GM21390 (cell line): ENCODE measurements at regions not wholly inside any gene's neighbourhood (a gene's known extent, or its start where the extent isn't known, plus 50 kb on each side); places are given as distances from the start of the nearest gene placed in this dataset.

Experiments
- ATAC-seq: cut with Tn5 transposase; IDR thresholded peaks from one replicate; pipeline ENCODE4 v1.9.1; 2021; ENCODE audit not compliant: unreplicated experiment

DNA sequence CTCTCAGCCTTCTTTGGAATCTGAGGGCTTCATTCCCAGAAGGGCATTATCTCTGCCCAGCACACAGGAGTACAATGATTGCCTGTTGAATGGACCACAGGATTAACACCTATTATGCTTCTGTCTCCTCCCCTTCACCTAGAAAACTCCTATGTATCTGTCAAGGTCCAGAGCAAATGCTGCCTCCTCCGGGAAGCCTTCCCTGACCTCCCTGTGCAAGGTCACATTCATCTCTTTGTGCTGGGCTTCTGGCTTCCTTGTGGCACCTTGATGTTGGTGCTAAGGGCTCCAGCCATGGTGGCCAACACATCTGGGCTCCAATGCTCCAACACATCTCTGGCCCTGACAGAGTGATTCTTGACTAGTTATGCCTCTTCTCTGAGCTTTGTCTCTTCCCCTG lies 49.9 kb upstream of the ATP2B2 start:
- no peak for ATAC-seq

DNA sequence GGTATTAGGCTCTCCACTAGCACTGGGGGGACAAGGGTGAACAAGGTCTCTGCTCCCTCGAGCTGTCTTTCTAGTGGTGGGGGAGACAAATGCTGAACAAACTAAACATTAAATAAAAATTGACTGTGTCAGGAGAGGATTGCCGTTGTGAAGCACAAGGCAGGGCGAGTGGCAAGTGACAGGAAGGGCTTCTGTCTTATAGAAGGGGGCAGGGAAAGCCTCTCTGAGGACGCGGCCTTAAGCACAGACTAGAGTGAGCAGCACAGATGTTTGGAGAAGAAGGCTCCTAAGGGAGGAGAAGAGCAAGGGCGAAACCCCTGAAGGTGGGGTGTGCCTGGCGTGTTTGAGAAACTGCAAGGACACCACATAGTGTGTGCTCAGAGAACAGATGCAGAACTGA lies 50.9 kb upstream of the ATP2B2 start:
- no peak for ATAC-seq

DNA sequence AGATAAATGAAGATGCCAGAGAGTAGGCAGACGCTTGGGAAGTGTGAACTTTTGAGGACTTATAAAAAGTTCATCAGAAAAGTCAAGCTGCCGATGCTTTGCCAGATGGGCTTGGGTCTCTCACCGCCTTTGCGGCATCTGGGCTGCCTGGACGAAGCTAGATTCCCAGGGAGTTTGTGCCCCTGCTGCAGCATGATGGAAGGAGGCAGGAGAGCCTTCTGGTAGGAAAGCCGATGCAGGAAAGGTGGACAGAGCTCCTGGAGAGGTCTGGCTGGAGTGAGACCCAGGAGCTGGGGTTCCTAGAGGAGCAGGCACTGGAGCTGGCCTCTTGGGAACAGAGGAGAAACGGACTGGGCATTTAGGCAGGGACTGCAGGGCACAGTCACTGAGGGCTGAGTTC lies 51.9 kb upstream of the ATP2B2 start:
- ATAC-seq: no peak

DNA sequence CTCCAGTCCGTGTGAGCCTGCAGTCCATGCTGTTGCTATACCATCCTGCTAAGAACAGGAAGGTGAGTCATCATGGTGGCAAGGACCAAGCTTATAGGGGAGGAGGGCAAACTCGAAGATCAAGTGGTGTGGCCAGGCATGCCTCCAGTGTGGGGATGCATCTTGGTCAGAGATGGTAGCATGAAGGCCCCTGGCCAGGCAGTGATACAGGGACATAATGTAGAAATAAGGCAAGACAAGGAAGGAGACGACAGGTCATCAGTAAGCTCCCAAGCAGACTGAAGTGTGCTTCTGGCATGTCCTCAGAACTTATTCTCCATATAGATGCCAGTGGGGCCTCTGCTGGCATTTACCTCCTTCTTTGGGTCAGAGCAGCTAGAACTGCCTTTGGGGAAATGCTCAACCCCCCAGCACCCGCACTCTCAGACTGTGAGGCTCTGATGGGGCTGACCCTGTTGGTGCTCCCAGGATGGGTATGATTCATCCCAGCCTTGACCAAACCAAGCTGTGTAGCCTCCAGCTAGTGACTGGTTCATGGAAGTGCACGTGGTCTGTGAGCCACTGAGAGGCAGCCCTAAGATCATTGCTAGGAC lies 52.5 kb upstream of the ATP2B2 start:
- no peak for ATAC-seq

DNA sequence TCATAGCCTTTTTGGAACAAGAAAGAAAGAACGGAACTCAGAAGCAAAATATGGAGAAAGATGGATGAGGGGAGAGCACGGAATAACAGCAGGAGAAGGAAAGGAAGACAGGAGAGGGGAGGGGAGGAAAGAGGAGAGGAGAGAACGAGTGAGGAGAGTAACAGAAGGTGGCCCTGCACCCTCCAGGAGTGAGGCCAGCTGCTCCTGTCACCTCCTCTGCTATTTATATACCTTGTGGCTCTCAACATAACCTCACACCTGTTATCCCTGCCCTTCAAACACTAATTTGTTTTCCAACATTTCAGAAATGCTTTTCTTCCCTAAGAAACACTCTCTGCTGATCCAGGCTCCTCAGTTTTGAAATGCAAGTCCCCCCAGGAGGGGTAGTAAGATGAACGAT lies 53.4 kb upstream of the ATP2B2 start:
- ATAC-seq: no peak

DNA sequence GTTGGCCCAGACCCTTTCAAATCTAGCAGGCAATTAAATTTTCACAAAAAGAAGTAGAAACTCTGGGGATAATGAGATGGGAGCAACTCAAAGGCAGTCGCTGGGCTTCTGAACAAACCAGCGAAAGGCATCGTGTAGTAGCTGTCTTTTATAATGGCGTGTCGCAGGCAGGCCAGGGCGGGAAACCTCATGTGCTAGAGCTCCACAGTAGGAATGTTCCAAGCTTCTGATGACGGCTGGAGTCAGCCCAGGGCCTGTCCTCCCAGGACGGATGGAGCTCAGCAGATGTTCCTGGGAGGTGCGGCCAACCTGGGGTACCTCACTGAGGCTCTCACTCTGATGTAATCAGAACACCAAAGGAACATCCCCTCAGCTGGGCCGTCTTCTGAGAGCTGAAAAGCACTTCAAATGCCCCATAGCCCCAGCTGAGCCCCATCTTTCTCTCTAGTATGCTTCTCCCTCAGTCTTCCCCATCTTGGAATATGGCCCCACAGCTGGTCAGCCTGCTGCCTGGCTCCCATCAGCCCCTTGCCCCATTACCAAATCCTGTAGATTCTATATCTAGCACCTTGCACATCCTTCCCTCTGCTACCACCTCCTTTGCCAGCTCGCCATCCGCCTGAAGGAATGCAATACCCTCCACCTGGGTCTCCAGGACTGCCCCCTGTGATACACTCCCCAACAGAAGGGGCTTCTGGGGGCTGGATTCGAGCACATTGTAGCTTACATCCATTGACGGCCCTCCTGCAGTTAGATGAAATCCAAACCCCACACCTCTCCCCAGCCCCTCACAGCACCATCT lies 54.9 kb upstream of the ATP2B2 start:
- ATAC-seq: no peak

DNA sequence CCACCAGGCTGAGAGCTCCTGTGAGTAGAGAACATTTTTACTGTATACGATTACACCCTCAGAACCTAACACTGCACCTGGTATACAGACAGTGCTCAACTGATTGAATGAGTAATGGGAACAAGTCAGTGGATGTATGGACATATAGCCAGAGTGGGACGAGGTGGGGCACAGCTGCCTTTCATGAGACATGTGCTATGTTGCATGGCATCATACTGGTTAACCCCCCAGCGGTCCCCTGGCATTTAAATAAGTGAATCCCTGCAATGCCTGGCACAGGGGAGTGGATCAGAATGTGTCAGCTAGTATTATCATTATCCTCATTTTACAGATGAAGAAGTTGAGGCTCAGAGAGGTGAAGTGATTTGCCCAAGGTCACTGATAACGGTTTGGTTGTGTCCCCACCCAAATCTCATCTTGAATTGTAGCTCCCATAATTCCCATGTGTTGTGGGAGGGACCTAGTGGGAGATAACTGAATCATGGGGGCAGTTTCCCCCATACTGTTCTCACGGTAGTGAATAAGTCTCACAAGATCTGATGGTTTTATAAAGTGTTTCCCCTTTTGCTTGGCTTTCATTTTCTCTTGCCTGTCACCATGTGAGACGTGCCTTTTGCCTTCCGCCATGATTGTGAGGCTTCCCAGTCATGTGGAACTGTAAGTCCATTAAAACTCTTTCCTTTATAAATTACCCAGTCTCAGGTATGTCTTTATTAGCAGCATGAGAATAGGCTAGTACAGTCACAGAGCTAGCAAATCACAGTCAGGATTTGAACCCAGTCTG lies 56.0 kb upstream of the ATP2B2 start:
- ATAC-seq: no peak

DNA sequence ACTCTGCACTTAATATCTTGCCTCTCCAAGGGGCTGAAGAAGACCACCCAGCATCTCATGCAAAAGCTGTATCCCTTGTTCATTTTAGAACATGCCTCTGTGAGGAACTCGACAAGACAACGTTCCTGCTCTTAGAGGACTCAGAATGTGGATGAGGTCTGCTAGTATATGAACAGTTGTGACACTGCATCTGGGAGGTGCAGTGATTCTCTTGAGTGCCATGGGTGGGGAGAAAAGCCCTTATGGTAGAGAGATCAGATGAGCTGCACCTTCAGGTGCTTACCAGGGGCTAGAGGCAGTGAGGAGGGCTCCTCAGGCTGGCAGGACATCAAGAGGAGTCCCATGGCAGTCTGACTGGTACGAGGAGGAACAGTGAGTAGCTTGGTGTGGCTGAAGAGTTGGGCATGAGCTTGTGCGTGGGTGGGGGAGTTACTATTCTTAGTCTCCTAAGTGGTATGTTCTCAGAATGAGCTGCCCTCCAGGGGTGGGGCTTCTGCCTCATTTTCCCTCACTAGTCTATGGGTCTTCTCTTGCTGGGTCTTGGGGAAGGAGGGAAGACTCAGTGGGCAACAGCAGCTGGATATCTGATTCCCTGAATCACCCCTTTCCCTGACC lies 56.7 kb upstream of the ATP2B2 start:
- ATAC-seq: no peak

DNA sequence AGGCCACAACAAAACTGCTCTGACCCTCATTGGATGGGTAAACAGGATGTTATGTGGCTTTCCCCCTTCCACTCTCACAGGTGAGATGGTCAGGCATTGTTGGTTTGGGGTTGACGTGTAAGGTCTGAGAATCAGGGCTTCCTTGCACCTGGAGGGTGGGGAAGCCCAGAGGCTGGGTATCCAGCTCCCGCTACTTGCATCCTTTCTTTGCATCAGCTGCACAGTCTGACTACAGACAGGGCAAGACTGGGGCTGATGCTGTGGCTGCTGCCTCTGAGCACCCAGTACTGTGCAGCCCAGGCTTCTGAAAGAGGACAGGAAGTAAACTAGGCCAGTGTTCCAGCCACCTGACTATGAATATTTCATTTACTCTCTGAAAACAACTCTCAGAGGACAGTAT lies 58.0 kb upstream of the ATP2B2 start:
- peak; percentile 75 for ATAC-seq

DNA sequence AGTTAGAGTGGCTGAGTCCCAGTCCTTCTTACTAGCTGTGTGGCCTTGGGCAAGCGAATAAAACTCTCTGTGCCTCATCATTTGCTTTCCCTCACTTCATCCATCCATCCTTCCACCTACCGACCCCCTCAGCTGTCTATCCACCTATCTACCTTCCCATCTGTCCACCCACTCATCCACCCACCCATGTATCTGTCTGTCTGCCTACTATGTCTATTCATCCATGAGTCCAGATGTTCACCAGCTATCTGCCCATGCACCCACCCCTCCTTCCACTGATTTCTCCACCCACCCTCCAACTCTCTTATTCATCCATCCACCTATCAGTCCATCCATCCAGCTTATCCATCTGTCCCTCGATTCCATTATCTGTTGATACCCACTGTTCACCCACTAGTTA lies 60.4 kb upstream of the ATP2B2 start:
- no peak for ATAC-seq

DNA sequence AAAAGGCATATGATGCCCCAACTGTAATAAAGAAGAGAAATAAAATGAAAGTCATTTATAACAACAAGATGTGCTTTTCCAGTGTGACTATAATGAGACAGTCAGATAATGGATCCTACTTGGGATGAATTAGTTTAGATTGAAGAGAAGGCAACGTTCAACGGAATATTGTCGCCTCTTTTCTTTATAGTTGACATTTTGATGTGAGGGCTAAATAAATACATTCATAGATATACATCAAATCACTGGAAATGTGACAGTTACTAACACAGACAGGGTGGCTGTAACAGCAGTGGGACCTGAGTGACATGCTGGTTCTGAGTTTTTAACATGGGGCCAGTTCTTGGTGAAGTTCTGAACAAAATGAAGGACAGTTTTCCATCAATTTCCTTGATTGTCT lies 61.1 kb upstream of the ATP2B2 start:
- no peak for ATAC-seq

DNA sequence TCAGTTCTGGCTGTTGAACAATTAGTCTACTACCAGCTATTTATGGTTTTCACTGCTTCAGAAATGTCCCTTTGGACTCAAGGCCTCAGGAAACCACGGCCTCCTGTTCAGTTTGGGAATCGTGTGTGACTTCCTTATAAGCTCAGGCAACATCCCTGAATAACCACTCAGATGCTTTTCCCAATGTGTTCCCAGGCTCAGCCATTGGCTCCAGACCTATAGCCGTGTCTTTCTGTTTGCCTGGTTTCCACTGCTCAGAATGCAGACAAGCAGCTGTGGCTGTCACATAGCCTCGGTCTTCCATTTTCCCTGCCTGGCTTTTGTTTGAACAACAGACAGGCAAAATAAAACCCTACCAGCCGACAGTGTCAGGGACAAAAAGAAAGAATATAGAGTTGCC lies 63.2 kb upstream of the ATP2B2 start:
- no peak for ATAC-seq

DNA sequence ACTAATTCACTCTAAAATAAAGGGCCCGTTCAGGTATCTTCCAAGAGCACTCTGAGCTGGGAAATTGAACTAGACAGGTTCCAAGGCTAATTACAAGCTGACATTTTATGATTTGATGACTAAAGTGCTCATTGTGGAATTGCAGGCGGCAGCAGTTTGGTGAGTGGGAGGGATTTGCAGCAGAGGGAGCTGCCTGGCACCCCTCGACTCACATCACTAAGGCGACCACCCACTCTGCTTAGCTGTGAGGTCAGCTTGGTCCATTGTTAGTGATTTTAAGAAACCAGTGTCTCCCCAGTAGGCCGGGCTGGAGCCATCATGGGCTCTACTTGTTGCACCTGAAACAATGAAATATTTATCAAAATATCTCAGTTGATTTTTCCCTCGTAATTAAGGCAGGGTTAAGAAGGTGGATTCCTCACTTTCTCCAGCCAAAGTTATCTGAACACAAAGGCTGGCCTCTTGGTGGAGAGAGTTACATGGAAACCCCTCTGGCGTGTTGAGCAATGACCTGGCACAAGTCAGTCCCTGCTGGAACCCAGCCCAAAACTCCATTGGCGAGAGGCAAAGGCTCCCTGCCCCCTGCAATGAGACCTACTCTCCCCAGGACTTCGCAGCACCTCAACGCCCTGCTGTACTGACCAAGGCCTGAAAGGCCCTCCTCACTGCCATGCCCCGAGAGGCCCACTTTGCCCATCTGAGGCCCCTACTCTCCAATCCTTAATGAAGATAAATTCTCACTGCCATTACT lies 65.0 kb upstream of the ATP2B2 start:
- ATAC-seq: no peak

DNA sequence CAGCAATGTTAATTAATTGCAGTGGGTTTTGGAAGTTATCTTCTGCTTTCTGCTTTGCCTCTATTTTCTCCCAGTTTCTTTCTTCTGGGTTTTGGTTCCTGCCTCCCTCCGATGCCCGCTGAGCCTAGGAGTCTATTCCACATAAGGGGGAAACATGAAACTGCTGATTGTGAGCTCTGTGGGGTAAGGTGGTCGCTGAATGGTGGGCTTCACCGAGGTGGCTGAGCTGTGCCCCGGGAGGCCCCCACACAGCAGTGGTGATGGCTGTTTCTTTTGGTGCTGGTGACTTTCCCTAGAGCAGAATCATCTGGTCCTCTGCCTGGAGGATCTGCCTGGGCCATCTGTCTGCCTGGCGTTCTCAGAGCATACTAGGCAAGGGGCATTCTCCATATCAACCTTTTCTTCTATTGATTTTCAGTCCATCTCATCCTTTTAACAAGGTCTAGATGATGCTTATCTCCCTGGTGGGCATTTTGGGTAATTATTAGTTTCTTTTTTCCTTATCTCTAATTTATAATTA lies 68.8 kb upstream of the ATP2B2 start:
- no peak for ATAC-seq

DNA sequence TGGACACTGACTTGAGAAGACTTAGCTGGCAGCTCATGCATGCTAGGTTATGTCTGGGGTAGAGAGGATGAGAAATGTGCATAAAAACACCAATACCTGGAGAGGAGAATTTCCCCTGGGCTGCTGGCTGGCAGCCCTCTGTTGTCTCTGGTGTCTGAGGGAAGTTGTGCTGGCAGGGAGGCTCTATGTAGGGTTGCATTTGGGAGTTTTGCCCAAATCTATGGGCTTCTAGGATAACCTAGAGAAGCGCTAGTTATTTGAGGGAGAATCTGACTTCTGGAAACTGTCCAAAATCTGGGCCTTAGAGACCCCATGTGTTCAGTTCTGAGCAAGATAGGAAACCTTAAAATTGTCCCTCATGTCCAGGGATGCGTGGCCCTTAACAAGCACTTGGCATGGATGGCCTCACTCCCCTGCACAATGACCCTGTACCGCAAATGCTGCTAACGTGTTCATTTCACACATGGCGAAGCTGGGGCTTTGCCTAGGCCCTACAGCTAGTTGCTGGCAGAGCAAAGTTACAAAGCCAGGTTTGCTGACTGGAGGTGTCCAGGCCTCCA lies 70.3 kb upstream of the ATP2B2 start:
- no peak for ATAC-seq

DNA sequence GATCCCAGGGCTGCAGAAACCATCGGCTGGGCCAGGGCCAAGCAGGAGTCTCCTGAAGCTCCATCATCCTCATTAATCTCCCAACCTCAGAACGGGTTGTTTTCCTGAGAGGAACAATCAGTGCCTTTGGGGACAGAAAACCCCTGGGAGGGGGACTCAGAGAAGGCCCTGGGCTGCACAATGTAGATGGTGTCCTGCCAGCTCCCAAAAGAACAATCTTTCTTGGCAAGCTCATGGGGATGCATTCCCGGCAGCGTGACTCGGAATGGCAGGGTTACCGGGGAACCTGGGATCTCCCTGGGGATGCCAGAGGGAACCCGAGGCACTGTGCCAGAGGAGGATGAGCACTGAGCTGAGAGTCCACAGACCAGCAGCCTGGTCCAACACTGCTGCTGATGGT lies 72.1 kb upstream of the ATP2B2 start:
- no peak for ATAC-seq

DNA sequence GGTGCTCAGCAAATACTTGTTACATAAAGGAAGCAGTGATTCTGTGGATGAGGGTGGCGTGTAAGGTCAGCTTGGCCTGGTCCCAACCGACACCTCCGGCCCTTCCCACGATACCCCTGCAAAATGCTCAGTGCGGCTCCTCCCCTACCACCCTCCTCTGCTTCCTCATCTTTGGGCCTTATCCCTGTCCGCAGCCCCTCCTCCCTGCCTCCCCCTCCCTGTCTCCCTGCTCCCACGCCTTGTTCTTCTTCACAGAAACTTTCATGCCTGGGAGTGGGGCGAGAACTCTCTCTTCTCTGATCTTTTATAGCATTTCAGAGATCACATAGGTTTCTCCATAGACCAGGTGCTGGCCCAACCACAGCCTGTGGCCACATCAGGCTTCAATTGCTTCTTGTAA lies 75.0 kb upstream of the ATP2B2 start:
- no peak for ATAC-seq

DNA sequence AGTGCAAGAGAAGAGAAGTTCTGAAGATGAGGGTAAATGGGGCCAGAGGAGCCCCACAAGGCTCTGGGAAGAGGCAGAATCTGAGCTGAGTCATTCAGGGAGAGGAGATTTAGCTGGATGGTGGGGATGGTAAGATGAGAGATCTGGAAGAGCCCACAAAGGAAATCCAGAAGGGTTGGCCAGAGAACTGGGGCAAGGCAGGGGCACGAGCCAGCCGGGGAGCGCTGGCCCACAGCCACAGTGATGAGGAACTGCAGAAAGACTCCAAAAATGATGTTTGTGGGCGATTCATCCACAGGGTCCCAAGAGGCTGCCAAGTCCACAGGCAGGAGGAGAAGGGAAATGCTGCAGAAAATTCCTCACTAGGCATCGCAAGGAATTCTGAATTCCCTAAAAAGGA lies 75.9 kb upstream of the ATP2B2 start:
- no peak for ATAC-seq

DNA sequence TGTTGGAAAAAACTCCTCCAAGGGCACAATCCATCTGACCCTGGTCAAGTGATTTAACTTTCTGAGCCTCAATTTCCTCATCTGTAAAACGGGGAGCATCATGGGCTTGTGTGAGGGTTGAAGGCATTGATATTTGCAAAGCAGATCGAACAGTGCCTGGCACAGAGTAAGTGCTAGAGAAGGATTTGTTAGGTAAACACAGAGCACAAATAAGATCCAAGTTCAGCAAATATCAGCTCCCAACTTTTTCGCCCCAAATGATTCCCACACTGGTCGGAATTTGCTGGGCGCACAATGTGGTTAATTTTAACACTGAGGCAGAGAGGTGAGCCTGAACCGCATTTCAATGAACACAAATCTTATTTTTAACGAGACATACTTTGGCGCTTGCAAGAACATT lies 76.3 kb upstream of the ATP2B2 start:
- ATAC-seq: no peak

DNA sequence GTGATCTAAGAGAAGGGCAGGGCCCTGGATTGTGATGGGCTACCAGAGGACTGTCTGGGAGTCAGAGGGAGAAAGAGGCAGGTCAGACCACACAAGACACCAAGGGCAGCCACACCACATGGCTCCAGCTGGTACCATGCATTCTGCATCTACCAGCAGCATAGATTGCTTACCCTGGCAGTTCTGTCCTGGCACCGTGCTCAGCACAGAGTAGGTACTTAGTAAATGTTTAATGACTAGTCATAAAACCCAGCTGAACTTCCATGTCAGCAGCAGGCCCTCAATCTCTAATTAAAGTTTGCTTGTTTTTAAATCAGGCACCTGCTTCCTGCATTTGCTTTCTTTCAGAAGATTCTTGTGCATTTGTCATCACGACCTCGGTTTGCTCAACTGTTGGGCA lies 77.3 kb upstream of the ATP2B2 start:
- no peak for ATAC-seq
